Left lung (tissue), 4 donors: ENCODE measurements at regions not wholly inside any gene's neighbourhood (a gene's known extent, or its start where the extent isn't known, plus 50 kb on each side); places are given as distances from the start of the nearest gene placed in this dataset.

Source experiments
- ATAC-seq: fragments of 200-7000 bp; cut with Tn5 transposase; one replicate; pipeline ENCODE4 v1.9.1; 2020; ENCODE audit warnings: moderate library complexity
- DNase-seq, 4 donors: peaks; one replicate each; pipeline ENCODE4 v3.0.0-alpha.2; 2013 to 2020
- H3K27ac ChIP-seq, 2 donors: fragments of 200-600 bp; sonication (generic) in 1 of 2; one replicate each; pipeline versions ENCODE4 v1.5.0 to v1.8.0; 2020 to 2021
- H3K27me3 ChIP-seq, 2 donors: fragments of 200-600 bp; sonication (generic) in 1 of 2; one replicate each; pipeline versions ENCODE4 v1.5.0 to v1.8.0; 2020 to 2021
- H3K36me3 ChIP-seq, 2 donors: fragments of 200-600 bp; sonication (generic) in 1 of 2; one replicate each; pipeline versions ENCODE4 v1.5.0 to v1.8.0; 2020 to 2021
- H3K4me1 ChIP-seq, 2 donors: fragments of 200-600 bp; one replicate each; pipeline ENCODE4 v1.8.0; 2021
- H3K4me3 ChIP-seq, 2 donors: fragments of 200-600 bp; sonication (generic) in 1 of 2; one replicate each; pipeline versions ENCODE4 v1.5.0 to v1.8.0; 2020 to 2021; ENCODE audit warnings: mild to moderate bottlenecking in 1 of 2
- H3K9me3 ChIP-seq, 2 donors: fragments of 200-600 bp; sonication (generic) in 1 of 2; one replicate each; pipeline versions ENCODE4 v1.5.0 to v1.8.0; 2020 to 2021
- CTCF ChIP-seq, 2 donors: fragments of 200-600 bp; sonication (generic) in 1 of 2; IDR thresholded peaks; one replicate each; pipeline versions ENCODE4 v1.5.0 to v1.8.0; 2021; ENCODE audit warnings: antibody characterized with exemption in 2 of 2
- intact Hi-C, 2 donors: fragments of 100-400 bp; cut with DNase I; formaldehyde crosslinking; loops; one replicate each; pipeline versions ENCODE4 v1.11.2 to v1.14.2; 2022
- donor health status: DM: no; HTN: yes; CAD: no.
- donor health status: DM: no; HTN: no; CAD: no.

- Histone ChIP-seq H3K27me3 (no peaks in the 10 kb centered on the region), H3K9me3 (no peaks in the 10 kb centered on the region), H3K36me3 (no peaks in the 10 kb centered on the region), H3K4me3 (no peak overlapping the region), H3K27ac (no peak overlapping the region), H3K4me1 (no peaks in the 10 kb centered on the region)
- DNase-seq, result no peak
- TF ChIP-seq CTCF (IDR thresholded peaks at IDR 0.05), result no peak
- ATAC-seq, result peak; percentile 68
- intact Hi-C loops, result no loop called here
Measured at GRCh38 chr7:116142374-116142773, 68.0 kb upstream of the TES start.

DNA sequence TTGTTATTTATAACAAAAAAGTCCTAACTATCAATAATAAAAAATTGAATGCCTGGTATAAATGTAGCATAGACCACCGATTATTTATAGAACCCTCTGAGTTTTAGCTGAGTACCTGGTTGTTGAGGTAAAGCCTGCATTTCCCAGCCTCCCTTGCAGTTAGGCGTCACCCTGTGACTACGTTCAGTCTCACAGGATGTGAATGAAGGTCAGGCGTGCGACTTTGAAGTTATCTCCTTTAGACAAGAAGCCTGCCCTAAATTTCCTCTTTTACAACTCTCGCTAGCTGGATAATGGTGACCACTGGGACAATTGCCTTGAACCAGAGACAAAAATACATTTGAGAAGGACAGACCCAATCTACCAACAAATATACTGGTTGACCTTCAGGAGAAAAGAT, 67.5 kb upstream of the TES start:
- no peak for ATAC-seq
- no peak overlapping the region for H3K27ac ChIP-seq
- H3K4me3 ChIP-seq, result no peak overlapping the region
- DNase-seq, result no peak
- no peaks in the 10 kb centered on the region for H3K27me3 ChIP-seq
- no peaks in the 10 kb centered on the region for H3K9me3 ChIP-seq
- no peaks in the 10 kb centered on the region for H3K36me3 ChIP-seq
- intact Hi-C loops, result no loop called here
- no peak for TF ChIP-seq CTCF (IDR thresholded peaks at IDR 0.05)
- H3K4me1 ChIP-seq, result no peaks in the 10 kb centered on the region

DNA sequence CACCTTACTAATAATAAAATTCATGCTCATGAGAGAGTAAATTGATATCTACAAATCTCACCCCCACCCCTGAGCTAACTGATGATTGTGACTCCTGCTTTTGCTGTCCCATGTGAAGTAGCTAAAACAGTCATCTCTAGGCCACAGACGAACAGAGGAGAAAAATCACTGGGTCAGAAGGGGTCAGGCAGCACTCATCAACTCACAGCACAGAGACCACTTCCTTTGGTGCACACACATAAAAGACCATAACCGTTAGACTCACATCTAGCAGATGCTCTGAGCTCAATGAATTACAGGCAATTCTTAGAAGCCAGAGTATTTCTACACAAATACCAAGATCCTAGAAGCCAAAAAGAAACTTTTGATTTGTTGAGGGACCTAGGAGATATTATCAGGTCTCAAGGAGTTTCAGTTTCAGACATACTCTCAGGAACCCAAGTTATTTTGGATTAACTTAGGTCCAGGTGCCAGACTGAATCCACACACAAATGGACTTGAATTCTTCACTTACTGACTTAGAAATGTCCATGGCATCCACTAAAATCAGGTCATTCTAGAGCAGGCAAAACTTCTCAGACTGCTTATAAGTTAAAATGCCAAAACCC, 65.0 kb upstream of the TES start:
- H3K4me3 ChIP-seq, result no peak overlapping the region
- no peaks in the 10 kb centered on the region for H3K27me3 ChIP-seq
- H3K36me3 ChIP-seq, result no peaks in the 10 kb centered on the region
- DNase-seq (no peak), ATAC-seq (no peak)
- H3K4me1 ChIP-seq, result no peaks in the 10 kb centered on the region
- TF ChIP-seq CTCF (IDR thresholded peaks at IDR 0.05), result no peak
- H3K27ac ChIP-seq, result no peak overlapping the region
- H3K9me3 ChIP-seq, result no peaks in the 10 kb centered on the region
- intact Hi-C loops, result no loop called here

- intact Hi-C loops, result no loop called here
- Histone ChIP-seq H3K36me3 (no peaks in the 10 kb centered on the region), H3K4me1 (no peaks in the 10 kb centered on the region), H3K4me3 (no peak overlapping the region), H3K27me3 (no peaks in the 10 kb centered on the region), H3K27ac (no peak overlapping the region), H3K9me3 (no peaks in the 10 kb centered on the region)
- DNase-seq (no peak), ATAC-seq (no peak)
- no peak for TF ChIP-seq CTCF (IDR thresholded peaks at IDR 0.05)
Measured at GRCh38 chr7:116148108-116148507, 62.2 kb upstream of the TES start.

DNA sequence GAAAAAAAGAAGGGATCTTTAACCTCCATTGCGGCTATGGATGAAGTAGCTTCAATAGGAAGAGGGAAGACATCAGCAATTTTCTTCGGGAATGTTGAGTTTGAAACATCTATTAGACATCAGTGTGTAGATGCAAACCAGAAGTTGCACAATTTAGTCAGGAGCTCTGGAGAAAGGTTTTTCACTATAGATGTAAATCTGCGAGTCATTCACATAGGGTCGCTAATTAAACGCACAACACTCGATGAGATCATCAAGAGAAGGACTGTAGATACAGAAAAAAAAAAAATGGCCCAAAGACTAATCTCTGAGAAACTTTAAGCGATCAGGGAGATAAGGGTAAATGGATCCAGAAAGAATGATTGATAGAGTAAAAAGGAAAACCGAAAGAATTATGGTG, 61.7 kb upstream of the TES start:
- no peak for DNase-seq

More for the DNA sequence above, 61.7 kb upstream of the TES start:
- ATAC-seq, result no peak
- no peak for TF ChIP-seq CTCF (IDR thresholded peaks at IDR 0.05)
- Histone ChIP-seq H3K27me3 (no peaks in the 10 kb centered on the region), H3K36me3 (no peaks in the 10 kb centered on the region), H3K4me3 (no peak overlapping the region), H3K4me1 (no peaks in the 10 kb centered on the region), H3K9me3 (no peaks in the 10 kb centered on the region), H3K27ac (no peak overlapping the region)
- intact Hi-C loops, result no loop called here
